ENCODE measurements at regions not wholly inside any gene's neighbourhood (a gene's known extent, or its start where the extent isn't known, plus 50 kb on each side); places are given as distances from the start of the nearest gene placed in this dataset.
"Not testable (repeated sequence)": the region's sequence is repeated elsewhere in the genome, so short reads cannot be mapped to it uniquely, and the experiment has no call there.

- no peak for DNase-seq
- ATAC-seq = no peak
- intact Hi-C loops (cut with DNase I) = no loop called here
Observed at GRCh38 chr14:98916036-98916435, 356.0 kb downstream of the BCL11B start.

GRCh38 chr14:98916476-98916875 lies 355.5 kb downstream of the BCL11B start:
- DNase-seq = no peak
- intact Hi-C loops (cut with DNase I) = no loop called here
- no peak for ATAC-seq

DNA sequence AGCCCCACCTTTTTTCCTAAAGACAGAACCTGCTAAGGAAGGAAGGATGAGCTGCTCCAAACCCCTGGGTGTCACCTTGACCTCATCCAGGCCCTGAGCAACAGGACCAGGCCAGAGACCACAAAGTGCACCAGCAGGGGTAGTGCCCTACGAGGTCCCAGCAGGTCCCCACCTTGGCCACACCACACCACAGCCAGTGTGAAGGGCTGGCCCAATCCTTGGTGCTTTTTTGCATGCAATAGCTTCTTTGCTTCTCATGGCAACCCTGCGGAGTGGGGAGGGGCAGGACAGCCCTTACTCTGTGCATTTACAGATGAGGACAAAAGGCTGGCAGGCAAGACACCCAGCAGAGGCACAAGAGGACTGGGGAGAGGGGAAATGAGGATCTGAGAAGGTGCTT lies 352.6 kb downstream of the BCL11B start:
- ATAC-seq (no peak), DNase-seq (no peak)
- intact Hi-C loops (cut with DNase I) = no loop called here

GRCh38 chr14:98921306-98921705 lies 350.7 kb downstream of the BCL11B start:
- DNase-seq; intact Hi-C loops (cut with DNase I); ATAC-seq: not testable (repeated sequence)

DNA sequence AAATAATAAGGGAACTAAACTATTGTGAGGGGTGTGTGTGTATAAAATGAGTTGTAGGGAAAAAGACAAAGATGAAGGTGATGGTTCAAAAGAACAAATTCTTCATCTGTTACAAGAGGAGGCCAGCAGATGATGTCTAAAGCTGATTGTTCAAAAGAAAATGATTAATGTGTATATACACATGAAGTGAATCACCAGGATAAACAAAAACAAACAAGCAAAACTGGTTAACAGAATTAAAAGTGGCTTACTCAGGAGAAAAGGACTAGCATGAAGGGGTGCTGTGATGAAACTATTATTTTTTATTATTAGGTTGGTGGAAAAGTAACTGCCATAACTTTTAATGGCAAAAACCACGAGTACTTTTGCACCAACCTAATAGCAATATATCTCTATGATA lies 348.4 kb downstream of the BCL11B start:
- ATAC-seq (no peak), DNase-seq (no peak)
- intact Hi-C loops (cut with DNase I) = no loop called here

GRCh38 chr14:98924046-98924445 lies 348.0 kb downstream of the BCL11B start:
- intact Hi-C loops (cut with DNase I) = no loop called here
- no peak for ATAC-seq
- no peak for DNase-seq

DNA sequence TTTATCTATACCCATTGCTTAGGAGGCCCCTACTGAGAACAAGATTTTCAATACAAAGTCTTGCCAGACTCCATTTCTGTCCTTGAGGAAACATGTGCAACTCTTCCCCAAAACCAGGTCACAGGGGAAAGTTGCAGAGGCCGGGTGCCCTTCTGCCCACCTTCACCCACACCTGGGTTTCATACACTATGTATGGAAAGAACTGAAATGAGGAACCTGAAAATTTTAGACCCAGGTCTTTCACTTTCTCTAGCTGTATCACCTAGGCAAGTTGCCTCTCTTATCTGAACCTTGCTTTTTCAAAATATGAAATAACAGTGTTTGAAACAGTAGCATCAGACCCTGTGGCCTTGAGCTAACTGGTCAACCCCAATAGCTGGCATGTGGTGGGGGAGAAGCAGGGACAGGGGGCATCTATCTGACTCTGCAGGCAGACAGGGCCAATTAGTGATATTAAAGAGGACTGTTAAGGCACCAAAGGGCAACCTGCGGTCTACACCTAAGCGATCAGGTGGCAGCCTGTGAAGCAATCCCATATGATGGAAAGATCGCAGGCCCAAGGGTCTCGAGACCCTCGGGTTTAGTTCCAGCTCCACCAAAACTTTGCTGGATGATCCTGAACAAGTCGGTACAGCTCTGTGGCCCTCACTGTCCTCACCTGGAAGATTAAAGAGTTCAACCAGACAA lies 346.5 kb downstream of the BCL11B start:
- no peak for DNase-seq
- no peak for ATAC-seq
- intact Hi-C loops (cut with DNase I) = no loop called here

- intact Hi-C loops (cut with DNase I) = no loop called here
- DNase-seq (no peak), ATAC-seq (peak in 1 of 2 donors; percentile 81)
Observed at GRCh38 chr14:98926146-98926545, 345.9 kb downstream of the BCL11B start.

DNA sequence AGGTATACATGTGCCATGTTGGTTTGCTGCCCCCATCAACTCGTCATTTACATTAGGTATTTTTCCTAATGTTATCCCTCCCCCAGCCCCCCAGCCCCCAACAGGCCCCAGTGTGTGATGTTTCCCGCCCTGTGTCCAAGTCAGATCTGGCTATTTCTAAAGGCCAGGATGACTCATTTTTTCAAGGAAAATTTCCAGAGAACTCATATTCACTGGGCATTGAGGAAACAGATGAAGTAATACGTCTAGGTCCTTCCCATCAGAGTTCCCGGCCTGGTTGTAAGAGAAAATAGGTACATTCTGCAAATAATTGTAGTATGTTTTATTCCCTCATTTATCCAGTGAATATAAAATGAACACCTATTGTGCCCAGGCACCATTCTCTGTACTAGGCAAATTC lies 345.2 kb downstream of the BCL11B start:
- ATAC-seq (peak in 1 of 2 donors; percentile 93), DNase-seq (no peak)
- intact Hi-C loops (cut with DNase I) = no loop called here

- intact Hi-C loops (cut with DNase I) = no loop called here
- ATAC-seq = no peak
- DNase-seq = no peak
Observed at GRCh38 chr14:98927986-98928385, 344.0 kb downstream of the BCL11B start.

- ATAC-seq = no peak
- DNase-seq = no peak
- intact Hi-C loops (cut with DNase I) = no loop called here
Observed at GRCh38 chr14:98928418-98928817, 343.6 kb downstream of the BCL11B start.

DNA sequence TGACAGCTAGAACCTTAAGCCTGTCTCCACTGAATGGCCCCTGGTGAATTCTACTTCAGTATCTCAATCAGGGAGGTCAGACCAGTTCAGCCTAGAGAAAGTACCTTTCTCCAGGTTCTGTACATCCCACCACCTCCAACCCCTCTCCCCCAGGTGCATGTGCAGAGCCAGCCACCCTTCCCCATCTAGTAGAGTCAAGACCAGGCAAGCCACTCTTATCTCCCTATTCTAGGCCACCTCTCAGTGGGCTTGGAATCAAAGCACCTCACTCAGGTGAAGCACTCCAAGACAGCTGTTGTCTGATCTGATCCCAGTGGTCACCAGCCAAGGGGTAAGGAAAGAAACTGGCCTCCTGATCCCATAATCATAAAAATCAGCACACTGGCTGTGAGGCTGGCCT lies 340.9 kb downstream of the BCL11B start:
- DNase-seq = no peak
- ATAC-seq = no peak
- intact Hi-C loops (cut with DNase I) = no loop called here

DNA sequence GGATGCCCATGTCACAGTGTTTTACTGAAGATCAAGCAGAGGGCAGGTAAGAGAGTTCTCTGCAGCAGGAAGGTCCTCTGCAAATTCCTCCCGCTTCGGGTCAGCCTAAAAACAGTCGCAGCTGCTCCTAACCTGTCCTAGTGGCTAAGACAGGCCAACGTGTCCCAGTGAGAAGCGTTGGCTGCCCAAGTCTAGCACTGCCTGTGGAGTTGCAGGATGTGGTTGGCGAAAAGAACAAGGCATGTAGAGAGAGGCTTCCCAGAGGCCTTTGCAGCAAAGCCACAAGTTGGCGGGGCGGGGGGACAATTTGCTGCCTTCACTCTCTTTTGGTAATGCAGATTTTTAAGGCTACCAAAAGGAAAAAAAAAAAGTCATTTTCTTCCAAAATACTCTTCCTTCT lies 340.1 kb downstream of the BCL11B start:
- peak in 1 of 2 donors; percentile 55 for ATAC-seq
- no peak for DNase-seq
- intact Hi-C loops (cut with DNase I) = no loop called here

GRCh38 chr14:98932431-98933325 lies 339.3 kb downstream of the BCL11B start:
- intact Hi-C loops (cut with DNase I) = no loop called here
- ATAC-seq (no peak), DNase-seq (no peak)

DNA sequence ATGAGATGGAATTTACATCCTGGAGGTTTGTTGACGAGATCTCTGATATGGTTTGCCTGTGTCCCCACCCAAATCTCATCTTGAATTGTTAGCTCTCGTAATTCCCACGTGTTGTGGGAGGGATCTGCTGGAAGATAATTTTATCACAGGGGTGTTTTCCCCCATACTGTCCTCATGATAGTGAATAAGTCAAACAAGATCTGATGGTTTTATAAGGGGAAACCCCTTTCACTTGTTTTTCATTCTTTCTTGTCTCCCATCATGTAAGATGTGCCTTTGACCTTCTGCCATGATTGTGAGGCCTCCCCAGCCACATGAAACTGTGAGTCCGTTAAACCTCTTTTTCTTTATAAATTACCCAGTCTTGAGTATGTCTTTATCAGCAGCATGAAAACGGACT lies 337.4 kb downstream of the BCL11B start:
- ATAC-seq; intact Hi-C loops (cut with DNase I); DNase-seq: not testable (repeated sequence)

GRCh38 chr14:98935921-98936320 lies 336.1 kb downstream of the BCL11B start:
- DNase-seq = no peak
- ATAC-seq = no peak
- intact Hi-C loops (cut with DNase I) = no loop called here

- no peak for DNase-seq
- intact Hi-C loops (cut with DNase I) = no loop called here
- ATAC-seq = no peak
Observed at GRCh38 chr14:98937021-98937420, 335.0 kb downstream of the BCL11B start.

GRCh38 chr14:98937712-98938505 lies 334.1 kb downstream of the BCL11B start:
- intact Hi-C loops (cut with DNase I) = no loop called here

GRCh38 chr14:98940693-98941437 lies 331.1 kb downstream of the BCL11B start:
- ATAC-seq (no peak), DNase-seq (no peak)

More at GRCh38 chr14:98937712-98938505, 334.1 kb downstream of the BCL11B start:
- ATAC-seq (no peak), DNase-seq (no peak)

More at GRCh38 chr14:98940693-98941437, 331.1 kb downstream of the BCL11B start:
- intact Hi-C loops (cut with DNase I) = no loop called here

Data from left cardiac atrium (tissue), 4 donors.